GM10248 (cell line): ENCODE measurements at regions not wholly inside any gene's neighbourhood (a gene's known extent, or its start where the extent isn't known, plus 50 kb on each side); places are given as distances from the start of the nearest gene placed in this dataset.

Experiments used
- CTCF ChIA-PET: fragments of 300-600 bp; sonication (Branson Sonifier 250); formaldehyde crosslinking; extraction: SDS; loops from one replicate; lab custom pipeline; 2021; ENCODE audit warnings: antibody characterized with exemption; lab: Yijun Ruan, JAX
- POLR2A ChIA-PET: fragments of 350-650 bp; sonication (Branson Sonifier 250); formaldehyde crosslinking; extraction: SDS; loops from one replicate; lab custom pipeline; 2020; ENCODE audit warnings: antibody characterized with exemption; lab: Yijun Ruan, JAX
- DNase-seq: peaks from one replicate; pipeline ENCODE4 v3.0.0; 2012; ENCODE audit errors: extremely low spot score
- TF ChIP-seq, protein P1 (sequence below): IDR thresholded peaks from 2 replicates; pipeline ENCODE4 v1.5.1; 2012; ENCODE audit warnings: mild to moderate bottlenecking, low read depth; ENCODE audit errors: extremely low read depth, missing control alignments, control extremely low read depth

DNA sequence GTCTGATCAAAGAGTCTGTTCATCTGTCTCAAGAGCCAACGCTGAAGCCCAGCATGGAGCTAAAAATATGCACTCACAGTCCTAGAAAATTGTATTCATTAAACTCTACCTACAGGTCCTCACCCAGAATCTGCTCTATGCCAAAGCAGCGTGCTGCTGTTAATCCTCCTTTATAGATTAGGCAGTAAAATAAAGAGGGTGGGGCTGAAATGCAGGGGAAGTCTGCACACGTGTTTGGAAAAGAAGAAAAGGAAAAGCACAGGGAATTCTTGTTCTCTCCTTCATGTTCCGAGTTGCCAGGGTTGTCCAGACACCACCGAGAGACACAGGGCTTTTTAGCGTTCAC is 121.4 kb upstream of the TMEM161B start:
- DNase-seq: no peak
- POLR2A ChIA-PET: no interaction called here
- CTCF ChIA-PET: no interaction called here
- TF ChIP-seq, protein P1, sequence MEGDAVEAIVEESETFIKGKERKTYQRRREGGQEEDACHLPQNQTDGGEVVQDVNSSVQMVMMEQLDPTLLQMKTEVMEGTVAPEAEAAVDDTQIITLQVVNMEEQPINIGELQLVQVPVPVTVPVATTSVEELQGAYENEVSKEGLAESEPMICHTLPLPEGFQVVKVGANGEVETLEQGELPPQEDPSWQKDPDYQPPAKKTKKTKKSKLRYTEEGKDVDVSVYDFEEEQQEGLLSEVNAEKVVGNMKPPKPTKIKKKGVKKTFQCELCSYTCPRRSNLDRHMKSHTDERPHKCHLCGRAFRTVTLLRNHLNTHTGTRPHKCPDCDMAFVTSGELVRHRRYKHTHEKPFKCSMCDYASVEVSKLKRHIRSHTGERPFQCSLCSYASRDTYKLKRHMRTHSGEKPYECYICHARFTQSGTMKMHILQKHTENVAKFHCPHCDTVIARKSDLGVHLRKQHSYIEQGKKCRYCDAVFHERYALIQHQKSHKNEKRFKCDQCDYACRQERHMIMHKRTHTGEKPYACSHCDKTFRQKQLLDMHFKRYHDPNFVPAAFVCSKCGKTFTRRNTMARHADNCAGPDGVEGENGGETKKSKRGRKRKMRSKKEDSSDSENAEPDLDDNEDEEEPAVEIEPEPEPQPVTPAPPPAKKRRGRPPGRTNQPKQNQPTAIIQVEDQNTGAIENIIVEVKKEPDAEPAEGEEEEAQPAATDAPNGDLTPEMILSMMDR: no peak

DNA sequence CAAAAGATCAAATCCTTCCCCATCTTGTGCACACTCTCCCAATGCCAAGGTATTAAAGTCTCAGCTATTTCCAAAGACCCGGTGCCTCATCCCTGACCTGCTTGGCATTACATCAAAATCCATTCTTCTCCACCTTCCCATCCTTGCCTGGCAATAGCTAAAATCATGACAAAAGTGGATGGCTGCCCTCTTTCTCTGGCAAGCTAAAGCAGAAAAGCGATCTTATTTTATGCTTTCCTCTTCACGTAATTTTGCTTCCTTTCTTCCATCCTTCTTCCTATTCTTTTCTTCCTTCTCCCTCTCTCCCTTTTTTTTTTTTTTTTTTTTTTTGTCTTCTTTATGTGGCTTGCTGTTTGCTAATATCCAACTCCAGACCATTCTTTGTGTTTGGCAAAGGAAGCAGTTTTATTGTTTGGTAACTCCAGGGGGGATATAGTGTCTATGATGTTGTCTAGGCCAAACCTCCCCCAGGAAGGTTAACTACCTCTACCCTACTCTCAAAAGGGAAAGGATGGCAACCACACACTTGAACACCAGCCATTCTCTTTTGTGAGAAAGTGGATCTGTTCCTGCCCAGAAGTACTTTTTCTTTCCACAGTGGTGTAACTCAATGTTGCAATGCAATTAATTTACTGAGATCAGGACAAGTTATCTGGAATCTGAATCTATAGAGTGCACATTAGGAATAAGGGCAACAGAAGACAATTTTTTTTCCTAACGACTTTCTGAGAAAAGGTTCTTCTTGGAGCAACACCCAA is 120.9 kb upstream of the TMEM161B start:
- CTCF ChIA-PET: no interaction called here
- DNase-seq: no peak
- TF ChIP-seq, protein P1: no peak
- POLR2A ChIA-PET: no interaction called here

DNA sequence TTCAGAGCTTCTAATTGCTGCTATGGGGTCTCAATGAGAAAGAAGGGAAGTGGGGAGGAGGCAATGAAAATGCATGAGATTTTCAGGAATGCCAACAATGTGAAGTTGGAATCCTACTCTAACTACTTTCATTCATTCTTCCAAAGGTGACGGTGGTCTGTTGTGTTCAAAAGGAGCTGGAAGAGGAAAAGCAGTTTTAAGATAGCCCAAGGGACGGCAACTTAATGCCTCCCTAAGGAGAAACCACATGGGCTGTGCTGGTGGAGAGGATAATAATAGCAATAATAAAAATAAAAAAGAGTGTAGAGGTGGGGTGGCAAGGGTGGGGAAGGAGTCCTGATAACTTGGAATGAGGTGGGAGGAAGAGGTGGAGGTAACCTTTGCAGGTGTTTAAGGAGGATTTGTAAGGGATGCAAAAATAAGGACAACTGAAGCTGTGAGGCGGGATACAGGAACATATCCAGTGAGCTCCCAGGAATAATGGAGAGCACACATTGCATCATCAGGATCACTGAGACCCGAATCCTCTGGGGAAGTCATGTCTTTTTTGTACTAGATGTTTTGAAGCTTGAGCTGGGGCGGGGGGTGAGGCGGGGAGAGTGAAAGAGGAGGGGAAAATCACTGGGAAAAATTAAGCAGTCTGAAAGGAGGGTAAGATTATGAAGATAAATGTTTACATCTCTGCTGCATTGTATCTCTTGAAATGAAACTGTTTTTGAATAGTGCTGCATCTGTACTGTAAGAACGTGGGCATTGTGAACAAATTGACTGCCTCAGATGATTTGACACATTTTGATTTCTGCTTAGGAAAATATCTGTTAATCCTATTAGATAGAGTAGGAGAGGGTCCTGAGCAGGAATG is 120.1 kb upstream of the TMEM161B start:
- ChIA-PET CTCF (no interaction called here), POLR2A (no interaction called here)
- TF ChIP-seq, protein P1: no peak
- no peak for DNase-seq

GRCh38 chr5:88384886-88385285 is 116.2 kb upstream of the TMEM161B start:
- ChIA-PET CTCF (interaction anchor here (0.7 to 3.0 kb wide), 4 partner anchors 9 to 14 kb away, joined by 3 to 11 read pairs (median 3); no protein-coding TSS in a partner anchor), POLR2A (no interaction called here)
- DNase-seq: no peak
- TF ChIP-seq, protein P1: no peak

GRCh38 chr5:88380332-88380731 is 111.7 kb upstream of the TMEM161B start:
- DNase-seq: no peak

More at GRCh38 chr5:88380332-88380731, 111.7 kb upstream of the TMEM161B start:
- ChIA-PET CTCF (no interaction called here), POLR2A (no interaction called here)
- TF ChIP-seq, protein P1: no peak
